ENCODE measurements at regions not wholly inside any gene's neighbourhood (a gene's known extent, or its start where the extent isn't known, plus 50 kb on each side); places are given as distances from the start of the nearest gene placed in this dataset.
"Not testable (repeated sequence)": the region's sequence is repeated elsewhere in the genome, so short reads cannot be mapped to it uniquely, and the experiment has no call there.

GRCh38 chr1:238913210-238913609, 473.2 kb upstream of the CHRM3 start:
- DNase-seq (ENCODE audit: low spot score): no peak

DNA sequence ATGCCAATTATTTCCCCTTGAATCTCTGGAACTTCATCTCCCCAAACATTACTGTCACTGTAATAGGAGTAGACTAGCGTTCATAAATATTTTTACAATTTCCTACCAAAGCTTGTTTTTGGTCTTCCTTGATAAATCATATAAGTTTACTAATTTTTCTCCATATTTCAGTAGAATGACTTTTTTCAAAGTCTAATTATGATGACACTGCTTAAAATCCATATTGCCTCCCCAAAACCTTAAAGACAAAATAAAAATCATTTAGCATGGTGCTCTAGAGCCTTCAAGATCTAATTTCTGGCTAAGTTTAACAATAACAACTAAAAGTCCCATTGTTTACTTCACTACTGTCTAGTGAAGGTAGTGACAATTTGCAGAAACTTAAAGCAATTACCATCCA, 474.2 kb upstream of the CHRM3 start:
- DNase-seq (ENCODE audit: low spot score): no peak

- not testable (repeated sequence) for DNase-seq (ENCODE audit: low spot score)
These were observed 483.6 kb upstream of the CHRM3 start for GRCh38 chr1:238902752-238903151.

GRCh38 chr1:238900334-238900865, 486.0 kb upstream of the CHRM3 start:
- no peak for DNase-seq (ENCODE audit: low spot score)

DNA sequence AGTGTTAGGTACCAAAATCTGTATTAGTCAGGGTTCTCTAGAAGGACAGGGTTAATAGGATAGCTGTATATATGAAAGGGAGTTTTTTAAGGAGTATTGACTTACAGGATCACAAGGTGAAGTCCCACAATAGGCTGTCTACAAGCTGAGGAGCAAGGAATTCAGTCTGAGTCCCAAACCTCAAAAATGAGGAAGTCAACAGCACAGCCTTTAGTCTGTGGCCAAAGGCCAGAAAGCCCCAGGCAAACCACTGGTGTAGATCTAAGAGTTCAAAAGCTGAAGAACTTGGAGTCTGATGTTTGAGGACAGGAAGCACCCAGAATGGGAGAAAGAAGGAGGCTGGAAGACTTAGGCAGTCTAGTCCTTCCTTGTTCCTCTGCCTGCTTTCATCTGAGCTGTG, 487.5 kb upstream of the CHRM3 start:
- DNase-seq (ENCODE audit: low spot score): no peak

- DNase-seq (ENCODE audit: low spot score): no peak
These were observed 490.5 kb upstream of the CHRM3 start for GRCh38 chr1:238895911-238896310.

DNA sequence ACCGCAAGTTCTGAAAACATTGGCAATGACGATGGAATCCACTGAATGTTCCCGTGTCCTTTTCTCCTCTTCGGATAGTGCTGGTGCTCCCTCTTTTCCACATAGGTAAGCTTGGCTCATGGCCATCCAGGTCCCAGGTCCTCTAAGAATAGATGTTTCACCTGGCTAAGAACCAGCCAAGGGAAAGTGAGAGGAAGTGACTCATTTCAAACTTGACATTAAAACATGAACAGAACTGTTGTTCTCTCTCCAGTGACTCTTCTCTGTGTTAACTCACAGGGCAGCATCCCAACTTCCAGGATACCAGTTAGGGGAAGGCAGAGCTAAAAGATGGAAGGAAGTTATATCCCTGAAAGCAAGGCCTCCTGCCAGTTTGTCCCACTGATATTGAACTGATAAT, 493.8 kb upstream of the CHRM3 start:
- DNase-seq (ENCODE audit: low spot score): no peak

DNA sequence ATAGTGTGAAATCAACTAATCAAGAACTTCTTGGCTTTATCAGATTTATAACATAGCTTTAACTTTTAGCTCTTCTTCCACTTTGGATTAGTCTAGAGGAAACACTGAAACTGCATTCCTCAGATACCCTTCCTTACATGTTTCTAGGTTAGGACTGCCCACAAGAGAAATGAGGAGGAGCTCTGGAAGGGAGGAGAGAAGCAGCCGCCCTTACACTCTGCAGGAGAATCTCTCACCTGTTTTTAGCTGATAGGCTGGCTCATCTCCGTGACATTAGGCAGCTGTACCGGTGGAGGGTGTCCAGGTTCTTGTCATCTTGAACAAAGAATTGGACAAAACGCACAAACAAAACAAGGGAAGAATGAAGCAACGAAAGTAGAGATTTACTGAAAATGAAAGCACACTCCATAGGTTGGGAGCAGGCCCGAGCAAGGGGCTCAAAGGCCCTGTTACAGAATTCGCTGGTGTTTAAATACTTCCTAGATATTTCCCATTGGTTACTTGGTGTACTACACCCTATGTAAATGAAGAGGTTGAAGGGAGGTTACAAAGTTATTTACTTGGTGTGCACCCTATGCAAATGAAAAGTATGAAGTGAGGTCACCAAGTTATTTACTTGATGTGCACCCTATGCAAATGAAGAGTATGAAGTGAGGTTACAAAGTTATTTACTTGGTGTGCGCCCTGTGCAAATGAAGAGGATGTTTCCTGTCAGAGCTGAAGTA, 524.9 kb upstream of the CHRM3 start:
- no peak for DNase-seq (ENCODE audit: low spot score)

DNA sequence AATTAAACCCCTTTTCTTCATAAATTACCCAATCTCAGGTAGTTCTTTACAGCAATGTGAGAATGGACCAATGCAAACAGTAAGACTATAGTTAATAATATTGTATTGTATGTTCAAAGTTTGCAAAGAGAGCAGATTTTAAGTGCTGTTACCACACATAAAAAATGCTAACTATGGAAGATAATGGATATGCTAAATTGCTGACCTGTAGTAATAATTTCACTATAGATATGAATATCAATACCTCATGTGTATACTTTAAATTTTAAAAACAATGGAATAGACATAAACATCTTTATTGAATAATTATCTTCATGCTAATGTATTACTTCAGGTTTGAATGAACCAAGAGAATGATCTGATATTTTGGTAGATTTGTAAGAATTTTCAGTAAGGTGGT, 552.4 kb upstream of the CHRM3 start:
- DNase-seq (ENCODE audit: low spot score): no peak

- no peak for DNase-seq (ENCODE audit: low spot score)
These were observed 554.3 kb upstream of the CHRM3 start for GRCh38 chr1:238832106-238832505.

GRCh38 chr1:238830036-238830611, 556.2 kb upstream of the CHRM3 start:
- DNase-seq (ENCODE audit: low spot score): no peak

DNA sequence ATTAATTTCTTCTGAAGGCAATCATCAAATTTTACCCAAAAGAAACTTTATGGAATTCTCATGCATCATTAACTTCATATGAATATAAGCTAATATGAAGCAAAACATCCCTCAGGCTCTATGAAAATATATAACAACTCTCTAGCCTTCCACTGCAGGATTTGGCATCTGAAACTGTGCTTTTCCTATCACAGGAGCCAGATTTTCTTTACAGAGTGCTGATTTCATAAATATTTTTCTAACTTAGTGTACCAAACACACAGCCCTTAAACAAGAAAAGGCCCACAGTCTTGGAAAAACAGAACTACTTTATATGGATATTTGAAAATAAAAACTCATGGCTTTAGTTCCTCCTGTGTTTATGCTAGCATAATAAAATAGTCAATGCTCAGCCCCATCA, 559.5 kb upstream of the CHRM3 start:
- DNase-seq (ENCODE audit: low spot score): no peak

DNA sequence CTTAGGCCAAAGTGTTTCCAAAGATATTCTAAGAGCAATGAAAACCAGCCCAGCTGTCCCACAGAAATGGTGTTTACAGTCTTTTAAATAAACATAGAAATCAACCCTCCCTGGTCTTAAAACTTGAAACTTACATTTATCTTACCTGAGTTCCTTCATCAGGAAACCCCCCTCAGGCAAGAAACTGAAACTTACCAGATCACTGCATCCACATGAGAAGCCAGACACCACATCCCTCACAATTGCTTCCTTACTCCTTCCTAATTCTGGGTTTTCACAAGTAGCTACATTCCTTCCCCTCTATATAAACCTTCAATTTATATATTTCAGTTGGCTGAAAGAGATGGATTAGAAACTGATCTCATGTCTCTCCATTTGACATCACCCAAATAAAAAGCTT, 563.0 kb upstream of the CHRM3 start:
- no peak for DNase-seq (ENCODE audit: low spot score)

DNA sequence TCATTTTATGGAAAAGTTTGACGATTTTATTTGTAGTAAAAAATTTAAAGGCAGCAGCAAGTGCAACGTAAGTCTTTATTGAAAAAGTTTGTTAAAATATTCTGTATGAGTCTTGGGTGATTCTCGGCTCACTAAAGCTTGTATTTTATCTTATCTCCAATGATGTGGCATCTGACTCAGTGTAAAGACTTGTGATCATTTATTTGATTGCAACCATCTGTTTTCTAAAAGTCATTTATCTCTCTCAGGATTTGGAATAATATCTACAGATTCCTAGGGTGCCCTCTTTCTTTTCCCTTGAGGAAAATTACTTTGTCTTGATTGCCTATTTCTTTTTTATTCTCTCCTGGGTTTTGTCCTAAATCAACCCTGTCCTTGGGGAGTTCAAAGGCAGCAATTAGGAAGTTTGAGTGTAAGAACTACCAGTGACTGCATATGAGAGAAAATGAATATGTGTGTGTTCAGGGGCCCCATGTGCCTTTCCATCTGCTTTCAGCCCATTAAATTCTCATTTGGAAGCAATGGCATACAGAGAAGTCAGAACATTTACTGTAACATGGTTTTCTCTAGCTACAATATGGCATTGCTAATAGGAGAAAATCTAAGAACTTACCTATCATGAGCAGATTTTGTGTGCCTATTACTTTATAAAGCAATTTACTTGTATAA, 575.0 kb upstream of the CHRM3 start:
- no peak for DNase-seq (ENCODE audit: low spot score)

- no peak for DNase-seq (ENCODE audit: low spot score)
These were observed 595.5 kb upstream of the CHRM3 start for GRCh38 chr1:238790882-238791281.

DNA sequence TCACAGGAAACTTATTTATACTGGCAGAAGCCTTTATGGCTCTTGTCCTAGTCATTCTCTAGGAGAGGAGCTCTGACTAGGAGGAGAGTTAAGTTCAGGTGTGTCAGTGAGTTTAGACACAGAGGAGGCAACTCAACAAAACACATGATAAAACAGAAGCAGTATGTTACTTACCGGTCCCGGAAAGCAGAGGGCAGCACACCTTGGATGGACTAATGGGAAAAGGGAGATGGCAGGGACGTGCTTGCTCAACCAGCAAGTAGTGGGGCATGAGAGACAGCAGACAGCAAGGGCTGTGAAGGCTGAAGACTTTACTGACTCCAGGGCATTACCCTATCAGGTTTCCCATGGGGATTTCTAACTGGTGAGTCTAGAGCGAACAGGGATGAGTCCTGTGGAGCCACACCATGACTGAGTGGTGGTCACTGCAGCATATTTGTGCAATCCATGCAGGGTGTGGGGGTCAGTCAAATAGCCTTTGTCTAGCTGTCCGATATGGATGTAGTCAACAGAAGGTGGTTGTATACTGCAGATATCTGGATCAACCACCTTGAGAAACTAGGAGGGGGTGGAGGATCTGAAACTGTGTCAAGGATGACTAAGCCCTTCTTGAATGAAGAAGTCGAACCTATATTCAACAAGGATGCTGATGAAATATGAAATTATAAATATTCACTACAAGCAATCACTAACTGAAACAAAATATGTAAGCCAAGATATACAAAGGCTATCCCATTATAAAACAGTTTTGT, 596.3 kb upstream of the CHRM3 start:
- DNase-seq (ENCODE audit: low spot score): no peak

GRCh38 chr1:238787471-238787870, 598.9 kb upstream of the CHRM3 start:
- no peak for DNase-seq (ENCODE audit: low spot score)

DNA sequence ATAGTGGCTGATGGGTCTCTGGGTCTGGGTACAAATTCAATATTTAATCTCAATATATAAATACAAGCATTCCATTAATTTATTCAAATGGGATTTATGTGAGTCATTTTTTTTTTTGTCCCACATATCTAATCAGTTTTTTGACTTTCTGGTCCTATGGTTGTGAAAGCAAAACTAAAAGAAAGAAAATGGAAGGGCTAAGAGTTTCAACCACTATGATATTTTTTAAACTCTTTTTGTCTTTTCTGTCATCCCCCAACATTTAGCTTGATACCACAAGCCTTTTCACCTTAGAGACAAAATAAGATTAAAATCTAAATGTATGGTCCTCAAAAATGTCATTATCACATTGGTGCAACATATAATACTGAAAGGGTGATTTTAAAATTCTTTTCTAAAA, 602.7 kb upstream of the CHRM3 start:
- no peak for DNase-seq (ENCODE audit: low spot score)

GRCh38 chr1:238779716-238780115, 606.7 kb upstream of the CHRM3 start:
- no peak for DNase-seq (ENCODE audit: low spot score)

- DNase-seq (ENCODE audit: low spot score): no peak
These were observed 608.3 kb upstream of the CHRM3 start for GRCh38 chr1:238778113-238778512.

GRCh38 chr1:238777551-238777950, 608.8 kb upstream of the CHRM3 start:
- no peak for DNase-seq (ENCODE audit: low spot score)

GRCh38 chr1:238776126-238776525, 610.2 kb upstream of the CHRM3 start:
- no peak for DNase-seq (ENCODE audit: low spot score)

Measured in SK-N-DZ (cell line).